ENCODE measurements at regions not wholly inside any gene's neighbourhood (a gene's known extent, or its start where the extent isn't known, plus 50 kb on each side); places are given as distances from the start of the nearest gene placed in this dataset.

GRCh38 chr10:75347186-75347585, 54.4 kb downstream of the ZNF503 start:
- no peak overlapping the region for H3K4me3 Mint-ChIP-seq
- TF ChIP-seq CTCF (IDR thresholded peaks at IDR 0.05; ENCODE audit: unreplicated experiment), result no peak
- no peak for DNase-seq (ENCODE audit: low spot score in 2 of 2, unreplicated experiment in 2 of 2)
- peaks cover 7% of the 10 kb centered on the region for H3K9me3 Mint-ChIP-seq
- H3K36me3 Mint-ChIP-seq, result no peaks in the 10 kb centered on the region
- H3K4me1 Mint-ChIP-seq, result peaks cover 3% of the 10 kb centered on the region
- H3K27me3 Mint-ChIP-seq (ENCODE audit: low read depth), result peaks cover 60% of the 10 kb centered on the region
- no peak overlapping the region for H3K27ac Mint-ChIP-seq

DNA sequence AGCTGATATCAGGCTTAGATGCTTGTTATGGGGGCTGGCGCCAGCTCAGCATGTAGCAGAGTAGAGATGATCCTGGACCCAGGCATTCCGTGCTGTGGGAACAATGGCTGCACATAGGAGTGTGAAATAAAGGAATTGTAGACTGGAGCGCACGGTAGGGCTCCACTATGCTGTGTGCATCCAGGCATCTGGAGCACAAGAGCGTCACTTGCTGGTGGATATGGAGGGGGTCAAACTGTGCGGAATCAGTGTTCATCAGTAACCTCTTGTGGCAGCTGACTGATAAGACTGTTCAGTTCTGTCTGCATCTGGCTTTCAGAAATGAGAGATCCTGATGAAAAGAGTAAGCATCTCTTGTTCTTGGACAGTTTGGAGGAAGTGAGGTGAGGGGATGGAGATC, 55.8 kb downstream of the ZNF503 start:
- no peak for DNase-seq (ENCODE audit: low spot score in 2 of 2, unreplicated experiment in 2 of 2)
- no peak overlapping the region for H3K27ac Mint-ChIP-seq
- peaks cover 61% of the 10 kb centered on the region for H3K27me3 Mint-ChIP-seq (ENCODE audit: low read depth)
- TF ChIP-seq CTCF (IDR thresholded peaks at IDR 0.05; ENCODE audit: unreplicated experiment), result no peak
- peaks cover 1% of the 10 kb centered on the region for H3K4me1 Mint-ChIP-seq
- H3K36me3 Mint-ChIP-seq, result no peaks in the 10 kb centered on the region
- peaks cover 7% of the 10 kb centered on the region for H3K9me3 Mint-ChIP-seq
- no peak overlapping the region for H3K4me3 Mint-ChIP-seq

- Mint-ChIP-seq H3K36me3 (no peaks in the 10 kb centered on the region), H3K4me3 (no peak overlapping the region), H3K9me3 (peaks cover 7% of the 10 kb centered on the region), H3K4me1 (no peaks in the 10 kb centered on the region), H3K27ac (no peak overlapping the region), H3K27me3 (ENCODE audit: low read depth) (peaks cover 63% of the 10 kb centered on the region)
- no peak for TF ChIP-seq CTCF (IDR thresholded peaks at IDR 0.05; ENCODE audit: unreplicated experiment)
- DNase-seq (ENCODE audit: low spot score in 2 of 2, unreplicated experiment in 2 of 2), result no peak
Measured at GRCh38 chr10:75344170-75344569, 57.4 kb downstream of the ZNF503 start.

DNA sequence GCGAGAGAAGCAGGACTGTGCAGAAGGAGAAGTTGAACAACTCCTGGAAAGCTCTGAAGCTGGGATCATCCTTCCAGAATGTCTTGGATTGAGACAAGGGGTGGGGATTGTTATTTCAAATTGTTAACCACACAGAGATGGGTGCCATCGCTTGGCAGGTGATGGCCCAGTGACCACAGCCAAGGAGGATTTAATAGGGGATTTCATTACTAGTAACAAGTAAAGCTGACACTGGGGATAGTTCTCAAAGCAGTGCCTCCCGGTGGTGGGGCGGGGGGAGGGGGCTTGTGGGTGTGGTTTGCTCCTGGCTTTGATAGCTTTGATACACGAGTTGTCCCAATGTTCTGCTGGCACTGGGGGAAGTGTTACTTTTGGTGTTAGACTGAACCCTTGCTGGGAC, 59.2 kb downstream of the ZNF503 start:
- Mint-ChIP-seq H3K27ac (no peak overlapping the region), H3K36me3 (no peaks in the 10 kb centered on the region), H3K27me3 (ENCODE audit: low read depth) (peaks cover 76% of the 10 kb centered on the region), H3K9me3 (peaks cover 7% of the 10 kb centered on the region), H3K4me1 (no peaks in the 10 kb centered on the region), H3K4me3 (no peak overlapping the region)
- no peak for DNase-seq (ENCODE audit: low spot score in 2 of 2, unreplicated experiment in 2 of 2)
- no peak for TF ChIP-seq CTCF (IDR thresholded peaks at IDR 0.05; ENCODE audit: unreplicated experiment)

- no peak for DNase-seq (ENCODE audit: low spot score in 2 of 2, unreplicated experiment in 2 of 2)
- no peak for TF ChIP-seq CTCF (IDR thresholded peaks at IDR 0.05; ENCODE audit: unreplicated experiment)
Measured at GRCh38 chr10:75335983-75336382, 65.6 kb downstream of the ZNF503 start.

DNA sequence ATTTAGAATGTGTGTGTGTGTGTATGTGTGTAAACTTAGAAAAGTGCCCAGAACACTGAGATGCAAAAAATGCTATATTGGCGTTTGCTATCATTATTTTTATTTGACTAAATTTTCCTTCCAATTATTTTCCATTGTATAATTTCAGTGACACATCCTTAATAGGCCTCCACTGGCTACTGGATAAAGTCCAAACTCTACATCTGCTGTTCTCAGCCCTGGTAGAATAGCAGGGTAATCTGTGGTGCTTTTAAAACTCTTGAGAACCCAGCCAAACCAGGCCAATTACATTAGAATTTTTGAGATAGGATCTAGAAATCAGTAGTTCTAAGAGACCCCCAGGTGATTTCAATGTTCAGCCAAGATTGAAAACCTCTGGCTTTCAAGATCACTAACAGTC, 66.4 kb downstream of the ZNF503 start:
- H3K4me3 Mint-ChIP-seq, result no peak overlapping the region
- no peak overlapping the region for H3K27ac Mint-ChIP-seq
- DNase-seq (ENCODE audit: low spot score in 2 of 2, unreplicated experiment in 2 of 2), result no peak
- H3K9me3 Mint-ChIP-seq, result peaks cover 27% of the 10 kb centered on the region
- TF ChIP-seq CTCF (IDR thresholded peaks at IDR 0.05; ENCODE audit: unreplicated experiment), result no peak
- H3K27me3 Mint-ChIP-seq (ENCODE audit: low read depth), result peaks cover 45% of the 10 kb centered on the region
- H3K36me3 Mint-ChIP-seq, result peaks cover 2% of the 10 kb centered on the region
- H3K4me1 Mint-ChIP-seq, result no peaks in the 10 kb centered on the region

More at GRCh38 chr10:75335983-75336382, 65.6 kb downstream of the ZNF503 start:
- H3K4me3 Mint-ChIP-seq, result no peak overlapping the region
- H3K9me3 Mint-ChIP-seq, result peaks cover 23% of the 10 kb centered on the region
- peaks cover 2% of the 10 kb centered on the region for H3K36me3 Mint-ChIP-seq
- H3K4me1 Mint-ChIP-seq, result no peaks in the 10 kb centered on the region
- peaks cover 45% of the 10 kb centered on the region for H3K27me3 Mint-ChIP-seq (ENCODE audit: low read depth)
- no peak overlapping the region for H3K27ac Mint-ChIP-seq

Data from mesothelial cell of epicardium (in vitro differentiated cells).